Epidermal melanocyte (primary cell): ENCODE measurements at regions not wholly inside any gene's neighbourhood (a gene's known extent, or its start where the extent isn't known, plus 50 kb on each side); places are given as distances from the start of the nearest gene placed in this dataset.
"Not testable (repeated sequence)": the region's sequence is repeated elsewhere in the genome, so short reads cannot be mapped to it uniquely, and the experiment has no call there.

Experiments
- DNase-seq: peaks from one replicate; pipeline ENCODE4 v3.0.0; 2011; ENCODE audit warnings: low spot score; ENCODE audit not compliant: insufficient read length

DNA sequence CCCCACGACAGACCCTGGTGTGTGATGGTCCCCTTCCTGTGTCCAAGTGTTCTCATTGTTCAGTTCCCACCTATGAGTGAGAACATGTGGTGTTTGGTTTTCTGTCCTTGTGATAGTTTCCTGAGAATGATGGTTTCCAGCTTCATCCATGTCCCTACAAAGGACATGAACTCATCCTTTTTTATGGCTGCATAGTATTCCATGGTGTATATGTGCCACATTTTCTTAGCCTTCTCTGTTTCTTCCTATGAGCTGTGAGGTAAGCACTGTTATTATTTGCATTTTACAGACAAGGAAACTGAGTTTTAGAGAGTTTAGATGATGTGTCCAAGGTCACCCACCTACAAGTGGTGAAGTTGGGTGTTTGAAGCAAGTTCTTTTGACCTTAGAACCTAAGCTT lies 51.1 kb upstream of the BNC1 start:
- not testable (repeated sequence) for DNase-seq

DNA sequence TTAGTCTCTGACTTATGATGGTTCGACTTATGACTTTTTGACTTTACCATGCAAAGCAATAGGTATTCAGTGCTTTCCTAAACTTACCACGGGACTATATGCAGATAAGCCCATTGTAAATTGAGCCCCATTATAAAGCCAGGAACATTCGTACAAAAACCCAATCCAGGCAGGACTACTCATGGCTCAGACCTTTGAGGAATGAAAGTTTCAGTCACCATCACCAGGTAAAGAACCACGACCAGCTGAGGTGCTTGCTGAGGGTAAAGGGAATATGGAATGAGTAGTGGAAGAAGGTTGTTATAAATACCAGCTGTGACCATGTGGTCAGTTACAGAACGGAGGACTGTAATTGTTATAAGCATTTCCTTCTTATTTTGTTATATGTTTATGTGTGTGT lies 54.9 kb upstream of the BNC1 start:
- DNase-seq = no peak

DNA sequence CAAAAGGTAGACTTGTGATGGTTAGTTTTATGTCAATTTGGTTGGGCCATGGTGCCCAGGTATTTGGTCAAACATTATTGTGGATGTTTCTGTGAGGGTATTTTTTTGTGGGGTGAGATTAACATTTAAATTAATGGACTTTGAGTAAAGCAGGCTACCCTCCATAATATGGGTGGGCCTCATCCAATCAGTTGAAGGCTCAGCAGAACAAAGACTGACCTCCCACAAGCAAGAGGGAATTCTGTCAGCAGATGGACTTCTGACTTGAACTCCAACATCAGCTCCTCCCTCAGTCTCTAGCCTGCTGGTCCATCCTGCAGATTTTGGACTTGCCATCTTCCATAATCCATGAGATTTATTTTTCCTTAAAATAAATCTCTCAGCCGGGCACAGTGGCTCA lies 55.6 kb upstream of the BNC1 start:
- no peak for DNase-seq

DNA sequence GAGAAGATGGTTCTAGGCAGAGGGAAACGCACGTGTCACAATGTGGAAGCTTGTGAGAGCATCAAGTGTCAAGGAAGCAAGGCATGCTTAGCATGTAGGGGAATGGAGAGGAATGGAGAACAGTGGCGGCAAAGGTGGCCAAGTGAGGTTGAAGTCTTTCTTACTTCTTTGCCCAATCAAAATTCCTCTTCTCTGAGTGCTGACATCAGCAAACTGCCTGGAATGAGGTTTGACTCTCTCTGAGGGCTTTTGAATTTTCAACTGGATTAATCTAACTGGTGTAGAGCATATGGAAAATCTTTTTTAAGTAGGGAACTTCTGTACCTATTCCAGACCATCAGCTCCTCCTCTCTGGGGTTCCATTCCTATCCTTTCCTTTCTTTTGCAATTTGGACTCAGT lies 61.9 kb upstream of the BNC1 start:
- DNase-seq = no peak

DNA sequence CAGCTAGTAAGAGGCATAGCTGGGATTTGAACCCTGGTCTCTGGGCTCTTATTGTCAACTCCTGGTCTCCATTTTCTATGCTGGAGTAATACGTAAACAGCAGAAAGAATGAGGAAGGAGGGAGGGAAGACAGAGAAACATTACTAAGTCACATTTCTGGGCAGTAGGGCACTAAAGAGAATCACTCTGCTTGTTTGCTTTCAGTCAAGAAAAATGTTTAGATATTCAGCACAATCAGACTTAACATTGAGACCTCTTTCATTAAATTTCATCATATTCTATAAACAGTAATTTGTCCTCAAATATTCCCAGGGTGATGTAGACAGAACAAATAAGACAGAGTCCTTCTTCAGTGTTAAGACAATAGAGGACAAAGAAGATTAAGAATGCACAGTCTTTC lies 67.7 kb upstream of the BNC1 start:
- DNase-seq = no peak

DNA sequence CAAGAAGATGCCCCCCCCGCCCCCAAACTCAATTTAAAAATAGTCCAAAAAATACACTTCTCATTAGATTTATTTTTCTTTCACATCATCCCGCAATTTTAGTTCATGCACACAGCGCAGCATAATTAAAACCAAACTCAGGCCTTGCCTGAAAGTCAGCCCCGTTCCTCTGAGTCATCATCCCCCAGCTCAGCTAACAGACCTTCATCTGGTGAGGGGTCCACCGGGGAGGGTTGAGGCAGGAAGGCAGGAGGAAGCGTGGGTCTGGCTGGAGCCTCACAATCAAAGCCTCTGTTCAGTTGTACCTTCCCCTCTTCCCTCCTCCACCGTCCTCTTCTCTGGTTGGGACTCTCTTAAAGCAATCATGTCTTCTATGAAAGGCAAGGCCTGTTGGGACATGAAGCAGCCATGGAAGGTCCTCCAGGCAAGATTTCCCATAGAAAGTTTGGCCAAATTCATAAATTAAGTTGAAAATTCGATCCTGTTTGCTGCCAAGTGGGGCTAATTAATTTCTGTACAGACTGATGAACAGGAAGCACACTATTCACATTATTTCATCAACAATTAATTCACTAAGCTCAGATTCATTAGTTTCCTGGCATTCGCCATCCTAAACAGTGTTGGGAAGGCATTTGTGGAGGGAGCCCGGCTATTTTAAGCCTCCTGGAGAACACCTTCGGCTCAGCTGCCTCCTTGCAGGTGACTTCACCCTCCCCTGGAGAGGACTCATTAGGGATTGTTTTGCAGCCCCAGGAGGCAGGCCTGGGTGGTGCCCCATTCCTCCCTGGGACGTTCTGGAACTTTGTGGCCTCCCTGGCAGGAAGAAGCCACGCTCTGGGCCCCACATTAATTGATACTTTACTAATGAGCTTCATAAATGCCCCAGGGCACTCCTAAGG lies 72.3 kb upstream of the BNC1 start:
- no peak for DNase-seq

DNA sequence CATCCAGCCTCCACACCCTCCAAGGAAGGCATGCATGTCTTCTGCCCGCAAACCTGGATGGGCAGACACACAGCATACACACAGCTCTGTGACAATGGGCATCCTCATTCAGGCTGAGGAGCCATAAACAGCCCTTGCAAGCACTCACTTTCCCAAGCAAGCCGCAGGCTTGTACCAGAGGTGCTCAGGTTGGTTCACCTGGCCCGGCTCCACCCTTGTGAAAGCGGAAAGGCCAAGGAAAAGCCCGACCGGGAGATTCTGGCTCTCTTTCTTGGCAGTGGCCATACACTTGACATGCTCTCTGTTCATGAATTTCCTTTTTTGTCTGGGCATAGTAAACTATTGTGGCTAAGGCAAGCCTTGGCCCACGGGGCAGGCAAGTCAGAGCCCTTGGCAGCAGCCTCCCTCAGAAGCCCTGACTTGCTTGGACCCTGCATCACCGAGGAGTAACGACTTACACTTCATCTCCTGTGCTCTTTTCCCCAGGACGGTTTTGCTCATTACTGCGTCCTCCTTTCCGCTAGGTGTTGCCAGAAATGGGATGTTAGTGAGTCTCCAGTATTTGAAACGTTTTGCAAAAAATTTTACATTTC lies 74.6 kb upstream of the BNC1 start:
- no peak for DNase-seq

DNA sequence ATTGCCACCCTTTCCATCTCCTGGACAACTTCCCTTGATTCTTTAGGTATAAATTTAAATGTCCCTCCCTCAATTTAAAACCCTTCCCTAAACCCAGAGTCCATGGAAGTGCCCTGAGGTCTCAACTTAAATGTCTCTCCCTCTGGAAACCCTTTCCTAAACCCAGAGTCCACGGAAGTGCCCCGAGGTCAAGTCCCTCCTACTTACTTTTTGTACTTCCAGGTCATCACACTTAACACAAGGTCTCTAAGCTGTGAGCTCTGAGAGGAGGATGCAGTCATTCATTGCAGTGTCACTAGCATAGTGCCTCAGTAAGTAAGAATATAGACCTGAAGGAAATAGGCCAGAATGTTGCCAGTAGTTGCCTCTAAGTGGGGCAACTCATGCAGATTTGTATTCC lies 78.2 kb upstream of the BNC1 start:
- no peak for DNase-seq

DNA sequence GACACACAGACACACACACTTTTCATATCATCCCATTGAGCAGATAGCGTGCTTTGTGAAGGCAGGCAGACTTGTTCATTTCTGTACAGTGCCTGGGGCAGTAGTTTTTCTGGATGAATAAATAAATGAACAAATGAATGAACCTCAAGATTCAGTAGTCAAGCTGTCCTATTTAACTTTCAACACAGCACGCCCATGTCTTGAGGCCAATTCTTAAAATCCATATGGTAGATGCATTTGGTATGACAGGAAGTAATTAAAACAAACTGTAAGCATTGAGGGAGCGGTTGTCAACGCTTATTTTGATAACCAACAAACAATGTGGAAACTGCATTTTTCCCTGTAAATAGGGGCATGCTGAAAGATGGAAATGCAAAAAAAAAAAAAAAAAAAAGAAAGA lies 80.0 kb upstream of the BNC1 start:
- no peak for DNase-seq

DNA sequence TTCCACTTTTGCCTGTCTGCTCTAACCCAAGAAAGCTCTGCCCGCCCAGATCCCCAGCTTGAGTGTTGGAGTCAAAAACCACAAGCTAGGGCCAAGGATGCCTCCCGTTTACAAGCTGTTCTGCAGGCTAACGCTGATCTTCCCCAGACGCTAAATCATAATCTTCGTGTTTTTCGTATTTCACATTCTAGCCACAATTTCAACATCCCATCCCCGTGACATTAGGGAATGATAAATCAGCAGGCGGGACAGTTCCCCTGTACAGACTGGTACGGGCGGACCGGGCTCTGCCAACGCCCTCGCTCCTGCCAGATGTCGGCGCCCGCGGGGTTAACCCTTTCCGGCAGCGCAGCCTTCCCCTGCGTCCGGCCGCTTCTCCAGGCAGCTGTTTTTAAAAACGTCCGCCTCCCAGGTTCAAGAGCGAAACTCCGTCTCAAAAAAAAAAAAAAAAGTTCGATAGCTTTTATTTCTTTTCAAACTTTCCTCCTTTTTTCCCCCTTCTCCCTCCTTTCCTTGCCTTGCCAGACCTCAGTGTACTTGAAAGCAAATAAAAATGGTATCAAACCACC lies 81.0 kb upstream of the BNC1 start:
- peak; percentile 39 for DNase-seq

DNA sequence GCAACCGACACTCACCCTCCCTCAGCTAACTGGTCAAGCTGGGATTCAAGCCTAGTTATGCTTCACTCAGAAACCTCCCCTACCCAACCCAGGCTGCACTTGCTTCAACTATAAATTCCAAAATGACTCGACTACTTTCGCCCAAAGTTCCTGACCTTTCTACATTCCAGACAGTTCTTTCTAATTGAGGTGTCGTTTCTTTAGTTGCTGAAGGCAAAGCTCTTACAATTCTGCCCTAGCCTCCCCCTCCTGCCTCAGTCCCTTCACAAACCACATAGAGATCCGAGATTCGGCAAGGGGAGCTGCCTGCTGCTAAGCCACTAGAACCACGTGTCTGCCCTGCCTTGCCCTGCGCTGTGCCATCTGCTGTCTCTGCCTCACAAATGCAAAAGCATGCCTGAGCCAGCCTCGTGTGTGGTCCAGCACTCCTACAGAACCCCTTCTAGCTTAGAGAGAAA lies 74.7 kb upstream of the SH3GL3 start:
- no peak for DNase-seq

DNA sequence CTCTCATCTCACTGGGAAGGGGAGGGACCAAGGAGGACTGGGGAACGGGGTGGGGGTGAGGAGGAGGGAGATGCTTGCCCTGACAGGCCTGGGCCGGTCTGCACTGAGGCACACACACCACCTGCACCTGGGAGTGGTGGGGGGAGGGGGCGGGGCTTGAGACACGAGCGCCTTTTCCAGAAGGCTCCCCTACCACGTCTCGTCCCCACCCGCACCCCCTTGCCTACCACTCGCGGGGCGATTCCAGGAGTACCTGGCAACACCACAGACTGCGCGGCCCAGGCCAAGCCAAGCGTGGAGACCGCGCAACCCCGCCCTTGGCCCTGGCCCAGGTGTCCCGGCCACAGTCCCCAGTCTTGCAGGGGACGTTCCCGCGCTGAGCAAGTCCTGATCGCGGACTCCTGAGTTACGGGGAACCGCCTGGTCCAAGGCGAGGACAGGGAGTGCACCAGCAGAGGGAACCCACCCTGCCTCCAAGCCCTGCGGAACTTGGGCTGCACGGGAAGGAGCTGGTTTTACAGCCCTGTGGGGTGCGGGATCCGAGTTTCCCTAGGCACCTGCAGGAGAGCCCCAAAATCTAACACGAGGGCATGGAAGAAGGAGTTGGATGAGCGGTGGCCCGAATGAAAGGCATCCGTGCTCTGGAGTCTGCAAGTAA lies 68.1 kb upstream of the SH3GL3 start:
- no peak for DNase-seq

DNA sequence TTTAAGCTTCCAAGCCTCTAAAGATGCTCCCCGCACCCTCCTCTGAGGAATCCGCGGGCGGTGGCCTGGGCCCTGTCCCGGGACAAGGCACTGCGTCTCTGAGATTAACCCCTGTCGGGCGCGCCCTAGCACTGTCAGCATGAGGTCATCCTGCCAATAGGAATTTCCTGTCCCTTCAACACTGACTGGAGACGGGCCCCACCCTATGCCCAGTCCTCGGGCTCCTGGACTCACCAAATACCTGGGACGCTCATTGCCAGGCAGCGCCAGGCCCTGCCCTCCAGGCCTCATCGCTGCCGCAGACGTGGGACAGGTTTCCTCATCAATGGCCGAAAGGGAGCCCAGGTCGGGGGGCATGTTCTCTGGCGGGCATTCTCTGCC lies 67.6 kb upstream of the SH3GL3 start:
- no peak for DNase-seq

DNA sequence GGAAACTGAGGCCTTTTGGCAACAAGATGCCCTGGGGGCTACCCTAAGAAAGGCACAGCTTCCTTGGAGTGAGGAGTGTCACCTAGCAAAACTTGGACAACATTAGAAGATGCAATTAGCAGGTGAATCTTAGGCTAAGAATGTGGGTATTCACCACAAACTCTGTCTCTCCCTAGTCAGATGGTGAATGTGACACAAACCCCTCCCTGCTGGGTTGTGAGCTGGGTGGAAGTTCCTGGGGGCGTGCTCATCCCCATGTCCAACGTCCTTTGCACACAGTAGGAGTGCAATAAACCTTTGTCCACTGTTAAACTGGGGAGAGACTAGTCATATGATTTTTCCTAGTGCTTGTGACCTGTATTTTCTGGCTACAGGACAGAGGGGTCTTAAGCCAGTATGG lies 67.1 kb upstream of the SH3GL3 start:
- DNase-seq = no peak

DNA sequence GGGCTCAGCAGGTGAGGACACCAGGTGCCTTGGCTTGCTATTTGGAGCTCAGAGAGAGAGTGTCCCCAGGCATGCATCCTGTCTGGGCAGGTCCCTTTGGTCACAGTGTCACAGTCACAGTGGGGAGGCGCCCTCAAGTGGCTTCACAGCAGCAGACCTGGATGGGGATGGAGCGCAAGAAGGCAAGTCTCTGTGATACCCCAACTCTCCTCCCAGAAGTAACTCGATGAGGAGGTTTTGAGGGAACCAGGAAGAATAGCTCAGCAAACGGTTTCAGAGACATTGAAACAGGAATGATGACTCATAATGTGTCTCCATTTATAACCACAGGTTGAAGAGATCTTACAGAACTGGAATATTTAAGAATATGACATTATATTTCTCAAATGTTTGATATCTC lies 66.5 kb upstream of the SH3GL3 start:
- no peak for DNase-seq

DNA sequence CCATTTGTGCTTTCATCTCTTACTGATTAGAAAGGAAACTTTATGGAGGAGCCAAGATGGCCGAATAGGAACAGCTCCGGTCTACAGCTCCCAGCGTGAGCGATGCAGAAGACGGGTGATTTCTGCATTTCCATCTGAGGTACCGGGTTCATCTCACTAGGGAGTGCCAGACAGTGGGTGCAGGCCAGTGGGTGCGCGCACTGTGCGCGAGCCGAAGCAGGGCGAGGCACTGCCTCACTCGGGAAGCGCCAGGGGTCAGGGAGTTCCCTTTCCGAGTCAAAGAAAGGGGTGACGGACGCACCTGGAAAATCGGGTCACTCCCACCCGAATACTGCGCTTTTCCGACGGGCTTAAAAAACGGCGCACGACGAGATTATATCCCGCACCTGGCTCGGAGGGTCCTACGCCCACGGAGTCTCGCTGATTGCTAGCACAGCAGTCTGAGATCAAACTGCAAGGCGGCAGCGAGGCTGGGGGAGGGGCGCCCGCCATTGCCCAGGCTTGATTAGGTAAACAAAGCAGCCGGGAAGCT lies 63.5 kb upstream of the SH3GL3 start:
- not testable (repeated sequence) for DNase-seq

DNA sequence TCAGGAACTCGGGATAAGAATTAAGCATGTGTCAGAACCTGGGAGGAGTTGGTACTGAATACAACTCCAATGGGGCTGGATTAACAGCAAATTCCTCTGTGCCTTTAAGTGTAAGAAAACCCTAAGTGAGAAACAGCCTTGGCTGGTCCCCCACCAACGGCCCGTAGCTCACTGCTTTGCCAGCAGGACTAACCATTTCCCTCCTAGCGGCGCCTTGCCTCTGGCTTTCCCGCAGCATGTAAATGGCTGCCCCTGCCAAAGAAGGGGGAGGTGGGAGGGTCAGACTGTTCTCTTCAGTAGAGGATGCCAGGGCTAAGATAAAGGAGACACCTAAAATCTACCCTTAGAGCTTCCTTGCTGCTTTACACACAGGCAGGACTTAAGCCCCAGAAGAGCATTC lies 51.0 kb upstream of the SH3GL3 start:
- DNase-seq = no peak
